K562 (cell line): ENCODE measurements at regions not wholly inside any gene's neighbourhood (a gene's known extent, or its start where the extent isn't known, plus 50 kb on each side); places are given as distances from the start of the nearest gene placed in this dataset.

Experiments
- ATAC-seq: fragments of 200-7000 bp; cut with Tn5 transposase; 3 replicates; pipeline ENCODE4 v1.9.1; 2020; ENCODE audit warnings: moderate library complexity
- BruUV-seq: library from RNA; stranded (reverse); fragments of 400-500 nt; replicated peaks from 2 replicates; lab custom pipeline; 2021; lab: Mats Ljungman, UMichigan
- CTCF ChIA-PET: fragments of 300-600 bp; formaldehyde crosslinking; extraction: SDS; loops from one replicate; lab custom pipeline; 2021; ENCODE audit warnings: low intra/inter-chr PET ratio; lab: Yijun Ruan, JAX
- POLR2A ChIA-PET: fragments of 300-600, 350-650 bp; sonication (Branson Sonifier 250); formaldehyde crosslinking; extraction: SDS; loops from one replicate; lab custom pipeline; 2021; ENCODE audit warnings: antibody characterized with exemption, inconsistent platforms; lab: Yijun Ruan, JAX
- DNase-seq, 4 experiments: peaks; one replicate each; pipeline versions ENCODE4 v3.0.0 to v3.0.0-alpha.2; 2011 to 2018; ENCODE audit warnings: low spot score in 3 of 4, mixed read lengths in 3 of 4; ENCODE audit errors: extremely low read depth in 1 of 4
- FAIRE-seq: peaks from 2 replicates; lab custom pipeline; 2011; peaks lifted over from hg19 to GRCh38; lab: Jason Lieb, UNC
- H2AFZ ChIP-seq: 2 replicates; pipeline ENCODE4 v1.6.0; 2011; ENCODE audit warnings: low read depth, low read length, control low read depth, inconsistent platforms
- H3K27ac ChIP-seq: fragments of 200-600 bp; 3 replicates; pipeline ENCODE4 v1.8.0; 2011; ENCODE audit warnings: low read depth, mild to moderate bottlenecking, control low read depth, inconsistent platforms, low read length, moderate library complexity, mixed read lengths; ENCODE audit errors: extremely low read depth
- H3K27me3 ChIP-seq, 2 experiments: fragments of 300-600 bp in 1 of 2; 2 replicates in 1 of 2; 3 replicates in 1 of 2; pipeline versions ENCODE4 v1.6.0 to v1.8.0; 2011; ENCODE audit warnings: inconsistent platforms in 2 of 2, low read length in 2 of 2, mild to moderate bottlenecking in 1 of 2, mixed read lengths in 1 of 2, moderate library complexity in 1 of 2; ENCODE audit not compliant: control insufficient read depth in 2 of 2, insufficient read depth in 2 of 2
- H3K36me3 ChIP-seq: fragments of 300-600 bp; 3 replicates; pipeline ENCODE4 v1.8.0; 2011; ENCODE audit warnings: mild to moderate bottlenecking, low read length, inconsistent platforms; ENCODE audit not compliant: control insufficient read depth, insufficient read depth
- H3K4me1 ChIP-seq, 2 experiments: fragments of 200-600 bp in 1 of 2; replicated peaks in 1 of 2; 2 replicates in 1 of 2; 3 replicates in 1 of 2; pipeline versions ENCODE4 v1.5.1 to v1.8.0; 2011; ENCODE audit warnings: inconsistent platforms in 2 of 2, low read length in 2 of 2, mild to moderate bottlenecking in 1 of 2, mixed read lengths in 1 of 2, moderate library complexity in 1 of 2; ENCODE audit not compliant: control insufficient read depth in 2 of 2, insufficient read depth in 2 of 2
- H3K4me2 ChIP-seq: 2 replicates; pipeline ENCODE4 v1.6.1; 2011; ENCODE audit warnings: low read length, control low read depth, inconsistent platforms, mixed read lengths; ENCODE audit not compliant: insufficient read depth
- H3K4me3 ChIP-seq: fragments of 200-600 bp; sonication (generic), shearing (Covaris generic); 2 replicates; pipeline ENCODE4 v1.5.1; 2016; ENCODE audit warnings: control low read depth, inconsistent platforms
- H3K79me2 ChIP-seq: fragments of 200-600 bp; 3 replicates; pipeline ENCODE4 v1.8.0; 2011; ENCODE audit warnings: low read length, inconsistent platforms; ENCODE audit not compliant: control insufficient read depth, insufficient read depth
- H3K9ac ChIP-seq, 2 experiments: 2 replicates each; pipeline versions ENCODE4 v1.6.0 to v1.6.1; 2011; ENCODE audit warnings: low read depth in 2 of 2, low read length in 2 of 2, control low read depth in 1 of 2, inconsistent platforms in 1 of 2, mild to moderate bottlenecking in 1 of 2, mixed read lengths in 1 of 2; ENCODE audit not compliant: insufficient read depth in 1 of 2
- H3K9me1 ChIP-seq: one replicate; pipeline ENCODE4 v1.6.0; 2011; ENCODE audit warnings: inconsistent platforms, mild to moderate bottlenecking, low read length, moderate library complexity; ENCODE audit not compliant: control insufficient read depth, insufficient read depth
- H3K9me3 ChIP-seq: replicated peaks from 2 replicates; pipeline ENCODE4 v1.5.1; 2011; ENCODE audit warnings: low read depth, low read length, inconsistent platforms; ENCODE audit not compliant: control insufficient read depth, insufficient read depth
- H4K20me1 ChIP-seq: replicated peaks from 2 replicates; pipeline ENCODE4 v1.6.1; 2011; ENCODE audit warnings: low read length, inconsistent platforms, mixed read lengths; ENCODE audit not compliant: control insufficient read depth, insufficient read depth
- EP300 ChIP-seq: IDR thresholded peaks from 2 replicates; pipeline ENCODE4 v1.6.1; 2012; ENCODE audit warnings: low read length, improper control_type of control experiment
- NELFE ChIP-seq: IDR thresholded peaks from 2 replicates; pipeline ENCODE4 v1.6.1; 2011; ENCODE audit warnings: mild to moderate bottlenecking; ENCODE audit not compliant: insufficient read depth, insufficient read length
- PHB2 ChIP-seq: fragments of 450-650 bp; IDR thresholded peaks from 2 replicates; pipeline ENCODE4 v1.6.1; 2017; ENCODE audit warnings: low read depth
- ZNF584 ChIP-seq: fragments of 200-800 bp; sonication (Bioruptor generic); IDR thresholded peaks from 2 replicates; pipeline ENCODE4 v1.6.1; 2016; ENCODE audit warnings: low read depth, mild to moderate bottlenecking, missing genetic modification characterization, missing compliant biosample characterization
- WGBS: fragments of 100-300 bp; shearing (Covaris generic); methylation state at CpG from one replicate; pipeline ENCODE4 v1.1.6; 2016; ENCODE audit warnings: low coverage, mixed read lengths; ENCODE audit not compliant: insufficient coverage; ENCODE audit errors: missing lambda C conversion rate; 5-methylcytosine and 5-hydroxymethylcytosine counted together
- in situ Hi-C: fragments of 300-500 bp; cut with MboI; formaldehyde crosslinking; loops from 4 replicates; pipeline ENCODE4 v1.15.0; 2018; ENCODE audit warnings: inconsistent platforms, mixed read lengths
- intact Hi-C: fragments of 100-400 bp; cut with micrococcal nuclease; formaldehyde crosslinking; loops from 2 replicates; pipeline ENCODE4 v1.14.2; 2022
- TF ChIP-seq, protein P1 (sequence below): fragments of 450-650 bp; IDR thresholded peaks from 2 replicates; pipeline ENCODE4 v1.6.1; 2016; ENCODE audit warnings: low read depth

GRCh38 chr1:181185461-181185860 is 97.0 kb downstream of the IER5 start:
- Histone ChIP-seq H3K9ac (no peak overlapping the region), H3K79me2 (no peaks in the 10 kb centered on the region), H3K4me3 (no peak overlapping the region), H3K4me1 (peaks cover 0 to 7% of the 10 kb centered on the region in 2 experiments; a peak in 3 of 5 replicates), H3K36me3 (no peaks in the 10 kb centered on the region), H3K27ac (no peak overlapping the region), H3K4me2 (no peak overlapping the region), H3K27me3 (peaks cover 25 to 49% of the 10 kb centered on the region in 2 experiments), H4K20me1 (peaks cover 7% of the 10 kb centered on the region), H3K9me3 (no peaks in the 10 kb centered on the region), H2AFZ (no peak overlapping the region), H3K9me1 (peaks cover 4% of the 10 kb centered on the region)
- DNase-seq (no peak), ATAC-seq (no peak), FAIRE-seq (no peak)
- in situ Hi-C loops (loop anchor here (5.0 kb wide), 1 partner anchor 237 kb away; no protein-coding TSS in a partner anchor), intact Hi-C loops (no loop called here)
- ChIA-PET POLR2A (interaction anchor here (0.6 to 0.8 kb wide), 2 partner anchors 49 to 131 kb away, joined by 3 to 4 read pairs; no protein-coding TSS in a partner anchor), CTCF (interaction anchor here (8.5 kb wide), 1 partner anchor 238 kb away, joined by 127 read pairs; no protein-coding TSS in a partner anchor)
- TF ChIP-seq EP300 (no peak), PHB2 (no peak), ZNF584 (CRISPR knock-in tag) (no peak), NELFE (no peak)
- TF ChIP-seq, protein P1, sequence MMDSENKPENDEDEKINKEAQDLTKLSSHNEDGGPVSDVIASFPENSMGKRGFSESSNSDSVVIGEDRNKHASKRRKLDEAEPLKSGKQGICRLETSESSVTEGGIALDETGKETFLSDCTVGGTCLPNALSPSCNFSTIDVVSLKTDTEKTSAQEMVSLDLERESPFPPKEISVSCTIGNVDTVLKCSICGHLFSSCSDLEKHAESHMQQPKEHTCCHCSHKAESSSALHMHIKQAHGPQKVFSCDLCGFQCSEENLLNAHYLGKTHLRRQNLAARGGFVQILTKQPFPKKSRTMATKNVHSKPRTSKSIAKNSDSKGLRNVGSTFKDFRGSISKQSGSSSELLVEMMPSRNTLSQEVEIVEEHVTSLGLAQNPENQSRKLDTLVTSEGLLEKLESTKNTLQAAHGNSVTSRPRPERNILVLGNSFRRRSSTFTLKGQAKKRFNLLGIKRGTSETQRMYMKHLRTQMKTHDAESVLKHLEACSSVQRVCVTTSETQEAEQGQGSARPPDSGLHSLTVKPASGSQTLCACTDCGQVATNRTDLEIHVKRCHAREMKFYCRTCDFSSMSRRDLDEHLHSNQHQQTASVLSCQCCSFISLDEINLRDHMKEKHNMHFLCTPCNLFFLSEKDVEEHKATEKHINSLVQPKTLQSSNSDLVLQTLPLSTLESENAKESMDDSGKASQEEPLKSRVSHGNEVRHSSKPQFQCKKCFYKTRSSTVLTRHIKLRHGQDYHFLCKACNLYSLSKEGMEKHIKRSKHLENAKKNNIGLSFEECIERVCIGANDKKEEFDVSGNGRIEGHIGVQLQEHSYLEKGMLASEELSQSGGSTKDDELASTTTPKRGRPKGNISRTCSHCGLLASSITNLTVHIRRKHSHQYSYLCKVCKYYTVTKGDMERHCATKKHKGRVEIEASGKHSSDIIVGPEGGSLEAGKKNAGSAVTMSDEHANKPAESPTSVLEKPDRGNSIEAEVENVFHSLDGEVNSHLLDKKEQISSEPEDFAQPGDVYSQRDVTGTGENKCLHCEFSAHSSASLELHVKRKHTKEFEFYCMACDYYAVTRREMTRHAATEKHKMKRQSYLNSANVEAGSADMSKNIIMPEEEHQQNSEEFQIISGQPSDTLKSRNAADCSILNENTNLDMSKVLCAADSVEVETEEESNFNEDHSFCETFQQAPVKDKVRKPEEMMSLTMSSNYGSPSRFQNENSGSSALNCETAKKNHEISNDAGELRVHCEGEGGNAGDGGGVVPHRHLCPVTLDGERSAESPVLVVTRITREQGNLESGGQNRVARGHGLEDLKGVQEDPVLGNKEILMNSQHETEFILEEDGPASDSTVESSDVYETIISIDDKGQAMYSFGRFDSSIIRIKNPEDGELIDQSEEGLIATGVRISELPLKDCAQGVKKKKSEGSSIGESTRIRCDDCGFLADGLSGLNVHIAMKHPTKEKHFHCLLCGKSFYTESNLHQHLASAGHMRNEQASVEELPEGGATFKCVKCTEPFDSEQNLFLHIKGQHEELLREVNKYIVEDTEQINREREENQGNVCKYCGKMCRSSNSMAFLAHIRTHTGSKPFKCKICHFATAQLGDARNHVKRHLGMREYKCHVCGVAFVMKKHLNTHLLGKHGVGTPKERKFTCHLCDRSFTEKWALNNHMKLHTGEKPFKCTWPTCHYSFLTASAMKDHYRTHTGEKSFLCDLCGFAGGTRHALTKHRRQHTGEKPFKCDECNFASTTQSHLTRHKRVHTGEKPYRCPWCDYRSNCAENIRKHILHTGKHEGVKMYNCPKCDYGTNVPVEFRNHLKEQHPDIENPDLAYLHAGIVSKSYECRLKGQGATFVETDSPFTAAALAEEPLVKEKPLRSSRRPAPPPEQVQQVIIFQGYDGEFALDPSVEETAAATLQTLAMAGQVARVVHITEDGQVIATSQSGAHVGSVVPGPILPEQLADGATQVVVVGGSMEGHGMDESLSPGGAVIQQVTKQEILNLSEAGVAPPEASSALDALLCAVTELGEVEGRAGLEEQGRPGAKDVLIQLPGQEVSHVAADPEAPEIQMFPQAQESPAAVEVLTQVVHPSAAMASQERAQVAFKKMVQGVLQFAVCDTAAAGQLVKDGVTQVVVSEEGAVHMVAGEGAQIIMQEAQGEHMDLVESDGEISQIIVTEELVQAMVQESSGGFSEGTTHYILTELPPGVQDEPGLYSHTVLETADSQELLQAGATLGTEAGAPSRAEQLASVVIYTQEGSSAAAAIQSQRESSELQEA = no peak
- BruUV-seq = no TSS peak
- 2% methylated on average over 3 of the region's 3 CpGs for WGBS
